SK-N-SH (cell line): ENCODE measurements at regions not wholly inside any gene's neighbourhood (a gene's known extent, or its start where the extent isn't known, plus 50 kb on each side); places are given as distances from the start of the nearest gene placed in this dataset.

ENCODE experiments used
- CTCF ChIA-PET: fragments of 300-600, 350-600 bp; formaldehyde crosslinking; extraction: SDS; loops from one replicate; lab custom pipeline; 2021; lab: Yijun Ruan, JAX
- POLR2A ChIA-PET: fragments of 350-600 bp; sonication (Branson Sonifier 250); formaldehyde crosslinking; extraction: SDS; loops from one replicate; lab custom pipeline; 2020; ENCODE audit warnings: antibody characterized with exemption, inconsistent platforms; lab: Yijun Ruan, JAX
- DNase-seq: peaks from one replicate; pipeline ENCODE4 v3.0.0; 2012
- H2AFZ ChIP-seq: fragments of 200-600 bp; sonication (generic); 2 replicates; pipeline ENCODE4 v1.8.1; 2016; ENCODE audit warnings: antibody characterized with exemption, mild to moderate bottlenecking, low read depth
- H3F3A ChIP-seq: fragments of 200-600 bp; sonication (generic); replicated peaks from 2 replicates; pipeline ENCODE3; 2016; ENCODE audit warnings: antibody characterized with exemption, mild to moderate bottlenecking; ENCODE audit not compliant: insufficient read depth
- H3K27ac ChIP-seq, 2 experiments: fragments of 200-500 bp in 1 of 2; fragments of 200-600 bp in 1 of 2; sonication (Bioruptor generic) in 1 of 2; sonication (generic), shearing (Covaris generic) in 1 of 2; 2 replicates each; pipeline versions ENCODE4 v1.5.1 to v1.6.1; 2014 to 2016; ENCODE audit warnings: low read depth in 2 of 2, inconsistent platforms in 1 of 2, low read length in 1 of 2, mild to moderate bottlenecking in 1 of 2, mixed read lengths in 1 of 2
- H3K27me3 ChIP-seq: fragments of 200-600 bp; sonication (generic), shearing (Covaris generic); 2 replicates; pipeline ENCODE4 v1.6.1; 2016; ENCODE audit warnings: mixed run types; ENCODE audit not compliant: insufficient read depth
- H3K36me3 ChIP-seq, 2 experiments: fragments of 200-500 bp in 1 of 2; fragments of 200-600 bp in 1 of 2; sonication (Bioruptor generic) in 1 of 2; sonication (generic) in 1 of 2; replicated peaks in 1 of 2; 2 replicates each; pipeline versions ENCODE3 to v1.5.1; 2014 to 2016; ENCODE audit warnings: low read length in 1 of 2, mild to moderate bottlenecking in 1 of 2; ENCODE audit not compliant: insufficient read depth in 2 of 2, control insufficient read depth in 1 of 2
- H3K4me1 ChIP-seq, 2 experiments: fragments of 200-500 bp in 1 of 2; fragments of 200-600 bp in 1 of 2; sonication (Bioruptor generic) in 1 of 2; sonication (generic), shearing (Covaris generic) in 1 of 2; 2 replicates each; pipeline versions ENCODE4 v1.5.1 to v1.6.1; 2014 to 2016; ENCODE audit warnings: low read depth in 1 of 2, low read length in 1 of 2, mixed run types in 1 of 2; ENCODE audit not compliant: insufficient read depth in 2 of 2, control insufficient read depth in 1 of 2
- H3K4me2 ChIP-seq: fragments of 200-600 bp; sonication (generic), shearing (Covaris generic); 2 replicates; pipeline ENCODE4 v1.6.1; 2017; ENCODE audit warnings: mixed run types
- H3K4me3 ChIP-seq, 2 experiments: fragments of 200-500 bp in 1 of 2; fragments of 200-600 bp in 1 of 2; sonication (Bioruptor generic) in 1 of 2; sonication (generic), shearing (Covaris generic) in 1 of 2; 2 replicates each; pipeline versions ENCODE4 v1.5.1 to v1.8.1; 2014 to 2016; ENCODE audit warnings: low read depth in 2 of 2, inconsistent platforms in 1 of 2, low read length in 1 of 2, mild to moderate bottlenecking in 1 of 2, mixed read lengths in 1 of 2, moderate library complexity in 1 of 2
- H3K79me2 ChIP-seq: fragments of 200-600 bp; sonication (generic); 2 replicates; pipeline ENCODE4 v1.8.1; 2017; ENCODE audit warnings: mild to moderate bottlenecking; ENCODE audit not compliant: insufficient read depth
- H3K9ac ChIP-seq: fragments of 200-600 bp; sonication (generic); 2 replicates; pipeline ENCODE4 v1.6.1; 2017; ENCODE audit warnings: mixed run types
- H3K9me2 ChIP-seq: fragments of 200-600 bp; sonication (generic); 2 replicates; pipeline ENCODE4 v1.6.1; 2017; ENCODE audit warnings: mixed run types
- H3K9me3 ChIP-seq: fragments of 200-600 bp; sonication (generic); 2 replicates; pipeline ENCODE4 v1.6.1; 2017; ENCODE audit warnings: mixed run types, mild to moderate bottlenecking, moderate library complexity
- H4K20me1 ChIP-seq: fragments of 200-600 bp; sonication (generic); 2 replicates; pipeline ENCODE4 v1.6.1; 2017; ENCODE audit warnings: mild to moderate bottlenecking, mixed run types; ENCODE audit not compliant: insufficient read depth
- CHD2 ChIP-seq: fragments of 150-350 bp; IDR thresholded peaks from 2 replicates; pipeline ENCODE4 v1.6.1; 2018; ENCODE audit warnings: low read length; ENCODE audit not compliant: partially characterized antibody
- FOSL2 ChIP-seq: IDR thresholded peaks from 2 replicates; pipeline ENCODE4 v1.4.0; 2012; ENCODE audit warnings: low read depth, mild to moderate bottlenecking, moderate library complexity, borderline replicate concordance
- FOXJ3 ChIP-seq: sonication (generic); formaldehyde crosslinking; IDR thresholded peaks from 2 replicates; pipeline ENCODE4 v1.5.1; 2020; ENCODE audit warnings: mild to moderate bottlenecking, missing genetic modification reagents
- GABPA ChIP-seq: IDR thresholded peaks from 2 replicates; pipeline ENCODE4 v1.4.0; 2012; ENCODE audit warnings: low read depth, mild to moderate bottlenecking
- JUND ChIP-seq: IDR thresholded peaks from 2 replicates; pipeline ENCODE4 v1.4.0; 2012
- NFIC ChIP-seq: IDR thresholded peaks from 2 replicates; pipeline ENCODE4 v1.4.0; 2012; ENCODE audit warnings: borderline replicate concordance
- RAD21 ChIP-seq: IDR thresholded peaks from 2 replicates; pipeline ENCODE4 v1.6.1; 2012; ENCODE audit warnings: mild to moderate bottlenecking, low read length
- RCOR1 ChIP-seq: fragments of 150-350 bp; IDR thresholded peaks from 2 replicates; pipeline ENCODE4 v1.6.1; 2017; ENCODE audit warnings: antibody characterized with exemption, low read length
- TEAD4 ChIP-seq: IDR thresholded peaks from 2 replicates; pipeline ENCODE4 v1.4.0; 2012; ENCODE audit warnings: mild to moderate bottlenecking, borderline replicate concordance; ENCODE audit not compliant: insufficient read depth
- YY1 ChIP-seq: IDR thresholded peaks from 2 replicates; pipeline ENCODE4 v1.4.0; 2012; ENCODE audit warnings: low read depth, mild to moderate bottlenecking
- WGBS: methylation state at CpG from one replicate; pipeline ENCODE4 v1.1.6; 2017; ENCODE audit warnings: low lambda C conversion rate; 5-methylcytosine and 5-hydroxymethylcytosine counted together
- TF ChIP-seq, protein P1 (sequence below): fragments of 150-350 bp; IDR thresholded peaks from 2 replicates; pipeline ENCODE4 v1.6.1; 2017; ENCODE audit warnings: antibody characterized with exemption, low read length, low read depth, borderline replicate concordance
- TF ChIP-seq, protein P2 (sequence below): IDR thresholded peaks from 2 replicates; pipeline ENCODE4 v1.4.0; 2012; ENCODE audit warnings: low read depth, borderline replicate concordance
- TF ChIP-seq, protein P3 (sequence below): IDR thresholded peaks from 2 replicates; pipeline ENCODE4 v1.4.0; 2012; ENCODE audit warnings: low read depth
- TF ChIP-seq, protein P4 (sequence below): IDR thresholded peaks from 2 replicates; pipeline ENCODE4 v1.4.0; 2012; ENCODE audit warnings: low read depth, borderline replicate concordance
- TF ChIP-seq, protein P5 (sequence below): fragments of 200-600 bp; sonication (generic); IDR thresholded peaks from 2 replicates; pipeline ENCODE4 v1.6.1; 2017; ENCODE audit warnings: antibody characterized with exemption, mild to moderate bottlenecking, moderate library complexity

DNA sequence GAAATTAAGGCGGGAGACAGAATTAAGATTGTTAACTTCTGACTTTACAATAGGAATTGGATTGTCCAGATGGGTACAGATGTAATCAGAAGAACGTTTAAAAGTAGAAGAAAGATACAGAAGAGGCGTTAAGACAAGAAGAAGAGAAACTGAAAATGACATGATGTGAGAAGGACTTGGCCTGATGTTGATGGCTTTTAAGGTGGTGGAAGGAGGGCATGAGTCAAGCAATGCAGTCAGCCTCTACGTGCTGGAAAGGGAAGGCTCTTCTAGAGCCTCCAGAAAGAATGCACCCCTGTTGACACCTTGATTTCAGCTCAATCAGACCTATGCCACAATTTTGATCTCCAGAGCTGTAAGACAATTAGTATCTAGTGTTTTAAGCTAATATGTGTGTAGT is 466.9 kb upstream of the LRRC4C start:
- DNase-seq, result no peak
- ChIA-PET POLR2A (no interaction called here), CTCF (no interaction called here)
- Histone ChIP-seq H3K9ac (no peak overlapping the region), H3F3A (no peaks in the 10 kb centered on the region), H3K4me1 (no peaks in the 10 kb centered on the region; a peak in 1 of 4 replicates), H3K9me3 (peaks cover 5% of the 10 kb centered on the region; the same call in 1 of the 2 replicates), H3K27ac (no peak overlapping the region), H3K36me3 (no peaks in the 10 kb centered on the region), H3K27me3 (no peaks in the 10 kb centered on the region), H3K4me2 (no peak overlapping the region), H4K20me1 (no peaks in the 10 kb centered on the region), H2AFZ (no peak overlapping the region), H3K79me2 (no peaks in the 10 kb centered on the region), H3K4me3 (no peak overlapping the region), H3K9me2 (no peaks in the 10 kb centered on the region)
- TF ChIP-seq NFIC (no peak), CHD2 (no peak), JUND (no peak), TEAD4 (no peak), RCOR1 (no peak), FOSL2 (no peak), YY1 (no peak), RAD21 (no peak), FOXJ3 (CRISPR knock-in tag) (no peak), GABPA (no peak)
- TF ChIP-seq, protein P1, sequence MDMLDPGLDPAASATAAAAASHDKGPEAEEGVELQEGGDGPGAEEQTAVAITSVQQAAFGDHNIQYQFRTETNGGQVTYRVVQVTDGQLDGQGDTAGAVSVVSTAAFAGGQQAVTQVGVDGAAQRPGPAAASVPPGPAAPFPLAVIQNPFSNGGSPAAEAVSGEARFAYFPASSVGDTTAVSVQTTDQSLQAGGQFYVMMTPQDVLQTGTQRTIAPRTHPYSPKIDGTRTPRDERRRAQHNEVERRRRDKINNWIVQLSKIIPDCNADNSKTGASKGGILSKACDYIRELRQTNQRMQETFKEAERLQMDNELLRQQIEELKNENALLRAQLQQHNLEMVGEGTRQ, result no peak
- TF ChIP-seq, protein P2, sequence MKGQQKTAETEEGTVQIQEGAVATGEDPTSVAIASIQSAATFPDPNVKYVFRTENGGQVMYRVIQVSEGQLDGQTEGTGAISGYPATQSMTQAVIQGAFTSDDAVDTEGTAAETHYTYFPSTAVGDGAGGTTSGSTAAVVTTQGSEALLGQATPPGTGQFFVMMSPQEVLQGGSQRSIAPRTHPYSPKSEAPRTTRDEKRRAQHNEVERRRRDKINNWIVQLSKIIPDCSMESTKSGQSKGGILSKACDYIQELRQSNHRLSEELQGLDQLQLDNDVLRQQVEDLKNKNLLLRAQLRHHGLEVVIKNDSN, result no peak
- TF ChIP-seq, protein P3, sequence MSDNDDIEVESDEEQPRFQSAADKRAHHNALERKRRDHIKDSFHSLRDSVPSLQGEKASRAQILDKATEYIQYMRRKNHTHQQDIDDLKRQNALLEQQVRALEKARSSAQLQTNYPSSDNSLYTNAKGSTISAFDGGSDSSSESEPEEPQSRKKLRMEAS, result no peak
- TF ChIP-seq, protein P4, sequence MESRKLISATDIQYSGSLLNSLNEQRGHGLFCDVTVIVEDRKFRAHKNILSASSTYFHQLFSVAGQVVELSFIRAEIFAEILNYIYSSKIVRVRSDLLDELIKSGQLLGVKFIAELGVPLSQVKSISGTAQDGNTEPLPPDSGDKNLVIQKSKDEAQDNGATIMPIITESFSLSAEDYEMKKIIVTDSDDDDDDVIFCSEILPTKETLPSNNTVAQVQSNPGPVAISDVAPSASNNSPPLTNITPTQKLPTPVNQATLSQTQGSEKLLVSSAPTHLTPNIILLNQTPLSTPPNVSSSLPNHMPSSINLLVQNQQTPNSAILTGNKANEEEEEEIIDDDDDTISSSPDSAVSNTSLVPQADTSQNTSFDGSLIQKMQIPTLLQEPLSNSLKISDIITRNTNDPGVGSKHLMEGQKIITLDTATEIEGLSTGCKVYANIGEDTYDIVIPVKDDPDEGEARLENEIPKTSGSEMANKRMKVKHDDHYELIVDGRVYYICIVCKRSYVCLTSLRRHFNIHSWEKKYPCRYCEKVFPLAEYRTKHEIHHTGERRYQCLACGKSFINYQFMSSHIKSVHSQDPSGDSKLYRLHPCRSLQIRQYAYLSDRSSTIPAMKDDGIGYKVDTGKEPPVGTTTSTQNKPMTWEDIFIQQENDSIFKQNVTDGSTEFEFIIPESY, result no peak
- TF ChIP-seq, protein P5, sequence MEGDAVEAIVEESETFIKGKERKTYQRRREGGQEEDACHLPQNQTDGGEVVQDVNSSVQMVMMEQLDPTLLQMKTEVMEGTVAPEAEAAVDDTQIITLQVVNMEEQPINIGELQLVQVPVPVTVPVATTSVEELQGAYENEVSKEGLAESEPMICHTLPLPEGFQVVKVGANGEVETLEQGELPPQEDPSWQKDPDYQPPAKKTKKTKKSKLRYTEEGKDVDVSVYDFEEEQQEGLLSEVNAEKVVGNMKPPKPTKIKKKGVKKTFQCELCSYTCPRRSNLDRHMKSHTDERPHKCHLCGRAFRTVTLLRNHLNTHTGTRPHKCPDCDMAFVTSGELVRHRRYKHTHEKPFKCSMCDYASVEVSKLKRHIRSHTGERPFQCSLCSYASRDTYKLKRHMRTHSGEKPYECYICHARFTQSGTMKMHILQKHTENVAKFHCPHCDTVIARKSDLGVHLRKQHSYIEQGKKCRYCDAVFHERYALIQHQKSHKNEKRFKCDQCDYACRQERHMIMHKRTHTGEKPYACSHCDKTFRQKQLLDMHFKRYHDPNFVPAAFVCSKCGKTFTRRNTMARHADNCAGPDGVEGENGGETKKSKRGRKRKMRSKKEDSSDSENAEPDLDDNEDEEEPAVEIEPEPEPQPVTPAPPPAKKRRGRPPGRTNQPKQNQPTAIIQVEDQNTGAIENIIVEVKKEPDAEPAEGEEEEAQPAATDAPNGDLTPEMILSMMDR, result no peak
- WGBS, result 2% methylated on average over 4 of the region's 4 CpGs
